ENCODE measurements at regions not wholly inside any gene's neighbourhood (a gene's known extent, or its start where the extent isn't known, plus 50 kb on each side); places are given as distances from the start of the nearest gene placed in this dataset.

DNA sequence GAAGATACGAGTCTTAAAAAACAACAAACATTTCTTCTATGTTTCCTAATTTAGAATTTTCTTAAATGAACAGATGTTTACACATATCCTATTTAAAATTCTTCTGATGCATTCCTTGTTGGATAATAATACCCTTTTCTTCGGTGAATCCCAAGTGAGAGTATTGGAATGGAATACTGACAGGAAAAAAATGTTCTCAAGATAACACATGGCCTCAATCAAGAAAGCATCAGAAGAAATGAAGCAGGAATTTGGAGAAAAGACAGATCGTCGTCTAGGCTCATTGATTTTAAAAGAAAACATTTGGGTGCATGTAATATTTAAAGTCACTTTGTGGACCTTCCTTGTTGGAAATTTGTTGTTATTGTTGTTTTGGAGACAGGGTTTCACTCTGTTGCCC lies 196.9 kb upstream of the ANK2 start:
- peak; percentile 42 for DNase-seq

DNA sequence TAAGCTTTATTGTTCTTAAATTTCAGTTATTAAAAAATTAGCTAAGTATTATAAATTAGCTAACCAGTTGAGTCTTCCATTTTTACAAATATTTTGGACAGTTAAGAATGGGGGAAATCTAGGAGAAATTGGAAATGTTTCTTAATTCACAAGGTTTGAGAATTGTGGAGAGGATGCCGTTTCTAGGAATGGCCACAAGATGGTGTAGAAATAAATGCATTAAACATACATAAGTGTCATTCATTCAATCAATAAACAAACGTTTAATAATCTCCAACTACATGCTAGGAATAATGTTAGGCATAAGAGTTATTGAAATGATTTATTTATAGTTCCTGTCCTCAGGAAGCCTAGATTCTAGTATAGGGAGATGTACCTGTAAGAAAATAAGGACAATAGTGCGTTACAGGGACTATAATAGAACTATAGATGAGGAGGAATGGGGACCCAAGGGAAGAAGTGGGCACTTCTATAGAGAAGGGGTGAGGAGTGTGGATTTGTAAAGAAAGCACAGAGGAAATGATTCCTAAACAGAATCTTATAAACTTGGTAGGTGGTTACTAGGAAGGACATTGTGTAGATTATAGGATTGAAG lies 195.7 kb upstream of the ANK2 start:
- DNase-seq = no peak

- DNase-seq = no peak
These were observed 195.0 kb upstream of the ANK2 start for GRCh38 chr4:112854420-112854819.

- DNase-seq = no peak
These were observed 194.4 kb upstream of the ANK2 start for GRCh38 chr4:112855058-112855457.

GRCh38 chr4:112857461-112857860 lies 192.0 kb upstream of the ANK2 start:
- DNase-seq = peak; percentile 96

DNA sequence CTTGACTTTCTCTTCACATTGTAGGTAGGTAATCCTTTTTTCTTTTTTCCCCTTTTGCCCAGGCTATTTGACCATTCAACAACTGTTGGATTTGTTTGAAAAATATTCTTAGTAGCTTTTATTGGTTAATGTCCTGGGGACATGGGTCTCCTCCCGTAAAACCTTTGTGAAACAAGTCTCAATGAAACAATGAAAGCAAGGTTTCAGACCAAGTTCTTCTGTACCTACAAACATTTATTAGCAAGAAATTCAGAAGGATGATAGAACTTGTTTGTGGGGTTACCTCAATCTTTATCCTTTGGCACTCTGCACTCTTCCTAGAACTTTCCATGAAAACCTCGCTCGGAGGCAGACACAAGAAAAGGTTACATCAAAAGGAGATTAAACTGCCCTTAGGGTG lies 190.7 kb upstream of the ANK2 start:
- DNase-seq = no peak

- DNase-seq = no peak
These were observed 189.8 kb upstream of the ANK2 start for GRCh38 chr4:112859456-112860184.

DNA sequence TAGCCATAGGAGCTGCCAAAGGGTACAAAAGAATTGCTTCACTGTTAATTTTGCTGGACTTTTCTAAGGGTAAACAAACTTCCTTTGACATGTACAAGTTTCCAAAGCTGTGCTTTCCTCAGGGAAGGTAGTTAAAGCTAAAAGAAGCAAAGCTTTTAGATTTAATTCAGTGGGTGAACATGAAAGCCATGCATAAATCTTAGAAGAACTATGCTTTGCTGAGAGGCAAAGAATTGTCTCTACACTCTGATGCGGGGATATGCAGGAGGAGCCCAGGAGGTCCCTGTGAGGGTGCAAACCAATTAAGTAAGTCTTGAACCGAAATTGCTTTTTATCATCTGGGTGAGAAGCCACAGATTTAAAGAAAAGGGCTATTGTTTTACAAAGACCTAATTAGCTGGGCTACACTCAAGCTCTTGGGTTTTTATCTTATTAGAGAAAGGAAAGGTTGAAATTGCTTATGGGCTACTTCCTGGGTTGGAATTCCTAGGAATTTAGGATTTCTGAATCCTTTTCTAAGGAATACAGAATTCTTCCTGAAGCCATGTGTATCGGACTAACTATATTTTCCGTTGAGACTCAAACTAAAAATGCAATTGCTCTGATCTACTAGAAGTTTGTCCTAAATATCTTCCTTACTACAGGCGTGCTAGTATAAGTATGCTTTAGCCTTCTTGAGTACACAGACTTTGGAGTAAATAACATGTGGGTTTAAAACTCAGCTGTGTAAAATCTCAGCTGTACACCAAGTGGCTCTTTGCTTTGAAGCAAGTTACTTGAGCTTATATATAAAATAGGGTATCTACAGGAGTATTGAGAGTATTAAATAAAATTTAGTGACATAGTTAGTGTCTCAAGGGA lies 188.4 kb upstream of the ANK2 start:
- DNase-seq = no peak

- DNase-seq = no peak
These were observed 187.5 kb upstream of the ANK2 start for GRCh38 chr4:112861691-112862674.

GRCh38 chr4:112865443-112865842 lies 184.0 kb upstream of the ANK2 start:
- peak; percentile 19 for DNase-seq

DNA sequence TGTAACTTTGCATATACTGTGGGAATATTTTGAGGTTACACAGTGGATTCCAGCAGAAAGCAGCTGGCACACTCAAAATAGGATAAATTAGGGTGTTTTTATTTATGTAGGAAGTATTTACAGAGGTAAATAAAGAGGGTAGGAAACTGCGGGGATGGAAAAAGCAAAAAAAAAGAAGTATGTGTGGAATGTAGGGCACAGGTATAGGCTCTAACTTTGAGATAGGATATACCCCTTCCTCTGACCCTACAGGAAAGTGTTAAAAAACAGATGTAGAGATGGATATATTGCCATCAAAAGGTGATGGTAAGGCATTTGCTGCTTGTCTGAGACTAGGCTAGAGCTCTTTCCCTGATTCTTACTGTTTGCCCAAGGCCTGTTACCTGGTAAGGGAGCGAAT lies 173.1 kb upstream of the ANK2 start:
- DNase-seq = no peak

GRCh38 chr4:112881842-112882241 lies 167.6 kb upstream of the ANK2 start:
- DNase-seq = no peak

- DNase-seq = no peak
These were observed 167.2 kb upstream of the ANK2 start for GRCh38 chr4:112882286-112882685.

GRCh38 chr4:112884406-112884805 lies 165.0 kb upstream of the ANK2 start:
- no peak for DNase-seq

DNA sequence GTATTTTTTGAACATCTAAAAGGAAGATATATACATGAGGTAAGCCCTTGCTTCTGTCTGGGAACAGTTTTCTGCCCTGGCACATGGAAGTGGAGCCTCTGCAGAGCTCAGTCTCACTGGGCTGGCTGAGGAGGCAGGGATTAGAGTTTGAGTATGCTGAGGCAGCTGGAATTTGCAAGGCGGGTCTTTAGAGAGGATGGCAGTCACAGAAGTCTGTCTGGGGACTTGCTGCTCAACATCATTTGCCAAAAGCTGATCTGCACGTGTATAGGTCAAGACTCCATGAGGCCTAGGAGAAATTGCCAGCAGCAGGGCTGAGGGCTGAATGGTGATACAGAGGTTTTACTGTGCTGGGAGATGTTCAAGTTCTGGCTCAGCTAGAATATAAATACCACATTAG lies 163.6 kb upstream of the ANK2 start:
- DNase-seq = no peak

- no peak for DNase-seq
These were observed 160.8 kb upstream of the ANK2 start for GRCh38 chr4:112888622-112889021.

GRCh38 chr4:112889199-112889598 lies 160.3 kb upstream of the ANK2 start:
- DNase-seq = no peak

- peak; percentile 92 for DNase-seq
These were observed 159.6 kb upstream of the ANK2 start for GRCh38 chr4:112889619-112890527.

DNA sequence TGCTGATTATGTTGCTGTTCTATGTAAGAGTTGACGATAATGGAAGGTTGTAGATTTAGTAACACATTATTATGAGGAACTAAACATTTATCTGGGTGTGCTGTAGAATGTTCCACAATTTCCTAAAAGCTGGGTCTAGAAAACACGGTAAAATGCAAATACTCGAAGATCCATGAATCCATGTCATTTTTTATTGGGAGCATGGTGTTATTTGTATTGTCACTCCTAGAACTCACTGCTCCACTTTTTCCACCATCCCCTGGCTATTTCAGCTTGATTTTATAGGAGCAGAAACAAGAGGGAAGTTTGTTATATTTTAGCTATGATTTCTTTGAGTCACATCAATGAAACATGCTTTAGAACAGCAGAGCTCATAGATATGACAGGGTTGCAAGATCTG lies 155.0 kb upstream of the ANK2 start:
- DNase-seq = no peak

DNA sequence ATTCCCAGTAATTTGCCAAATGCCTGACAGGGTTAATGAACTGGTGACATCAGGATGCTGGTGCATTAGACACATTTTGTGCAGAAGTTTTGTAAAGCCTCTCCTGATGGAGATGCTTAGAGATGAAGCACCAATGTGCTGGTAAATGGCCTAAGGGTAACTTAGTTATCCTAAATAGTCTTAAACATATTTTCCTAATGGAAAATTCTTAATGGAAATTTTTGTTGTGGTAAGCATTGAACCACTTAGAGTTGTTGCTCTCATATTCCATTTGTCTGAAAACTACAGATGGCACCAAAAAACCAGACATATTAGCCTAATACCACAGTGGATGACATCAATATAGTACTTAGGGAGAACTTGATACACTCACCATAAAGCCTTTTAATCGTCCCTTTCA lies 154.5 kb upstream of the ANK2 start:
- no peak for DNase-seq

DNA sequence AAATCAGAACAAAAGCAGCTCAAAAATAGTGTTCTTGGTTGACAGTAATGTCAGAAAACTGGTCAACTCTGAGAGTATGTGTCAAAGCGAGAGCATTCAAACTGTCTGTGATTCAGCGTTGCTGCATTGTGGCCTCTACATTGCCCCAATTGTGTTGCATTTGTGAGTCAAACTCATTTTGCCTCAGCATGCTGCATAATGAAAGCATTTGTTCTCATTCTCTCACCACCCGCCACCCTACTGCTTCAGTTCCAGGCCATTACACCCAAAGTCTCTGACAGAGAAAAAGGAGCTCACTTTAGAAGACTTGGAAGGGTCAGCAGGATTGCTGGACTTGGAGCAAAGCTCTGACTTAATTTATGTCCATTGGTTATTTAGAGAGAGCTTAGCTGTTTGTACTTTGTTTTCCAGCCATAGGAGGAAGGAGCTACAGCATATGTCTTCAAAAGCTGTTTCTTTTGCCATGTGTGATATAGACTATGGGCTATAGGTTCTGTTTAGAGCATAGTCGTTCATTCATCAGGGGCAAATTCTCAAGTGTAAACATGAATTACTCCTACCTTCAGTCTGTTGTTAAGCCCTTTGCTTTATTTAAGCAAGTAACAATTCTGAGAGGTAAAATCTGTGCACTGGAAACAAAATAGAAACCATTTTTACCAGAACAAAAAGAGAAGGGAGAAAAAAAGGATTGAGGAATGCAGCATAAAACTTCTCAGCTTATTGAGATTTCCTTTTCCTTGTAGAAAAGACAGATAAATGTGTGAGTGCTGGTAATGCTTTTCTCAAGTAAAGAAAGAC lies 153.4 kb upstream of the ANK2 start:
- peak; percentile 40 for DNase-seq

Measured in fibroblast of upper back skin (primary cell).